GM18511 (cell line): ENCODE measurements at regions not wholly inside any gene's neighbourhood (a gene's known extent, or its start where the extent isn't known, plus 50 kb on each side); places are given as distances from the start of the nearest gene placed in this dataset.
"Not testable (repeated sequence)": the region's sequence is repeated elsewhere in the genome, so short reads cannot be mapped to it uniquely, and the experiment has no call there.

ENCODE experiments used
- ATAC-seq: cut with Tn5 transposase; IDR thresholded peaks from one replicate; pipeline ENCODE4 v1.9.1; 2021; ENCODE audit warnings: mild to moderate bottlenecking, moderate library complexity; ENCODE audit not compliant: unreplicated experiment

DNA sequence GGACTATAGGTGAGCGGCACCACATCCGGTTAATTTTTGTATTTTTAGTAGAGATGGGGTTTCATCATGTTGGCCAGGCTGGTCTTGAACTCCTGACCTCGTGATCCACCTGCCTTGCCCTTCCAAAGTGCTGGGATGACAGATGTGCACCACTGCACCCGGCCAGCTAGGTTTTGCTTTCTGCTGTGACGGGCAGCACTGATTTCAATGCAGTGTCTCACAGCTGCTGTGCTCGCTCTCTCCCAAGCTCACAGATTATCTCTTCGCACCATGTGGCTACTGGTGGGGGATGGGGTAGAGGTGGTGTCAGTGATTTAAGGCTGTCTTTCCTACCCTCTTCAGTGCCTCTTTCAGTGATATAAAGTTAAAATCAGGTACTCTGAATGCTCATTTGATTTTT, 909.1 kb downstream of the TRHDE start:
- no peak for ATAC-seq

DNA sequence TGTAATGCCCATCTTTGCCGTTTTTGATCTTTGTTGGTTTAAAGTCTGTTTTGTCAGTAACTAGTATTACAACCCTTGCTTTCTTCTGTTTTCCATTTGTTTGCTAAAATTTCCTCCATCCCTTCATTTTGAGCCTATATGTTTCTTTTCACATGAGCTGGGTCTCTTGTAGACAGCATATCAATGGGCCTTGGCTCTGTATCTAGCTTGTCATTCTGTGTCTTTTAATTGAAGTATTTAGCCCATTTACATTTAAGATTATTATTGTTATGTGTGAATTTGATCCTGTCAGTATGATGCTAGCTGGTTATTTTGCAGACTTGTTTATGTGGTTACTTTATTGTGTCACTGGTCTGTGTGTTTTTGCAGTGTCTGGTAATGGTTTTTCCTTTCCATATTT, 913.2 kb downstream of the TRHDE start:
- no peak for ATAC-seq

DNA sequence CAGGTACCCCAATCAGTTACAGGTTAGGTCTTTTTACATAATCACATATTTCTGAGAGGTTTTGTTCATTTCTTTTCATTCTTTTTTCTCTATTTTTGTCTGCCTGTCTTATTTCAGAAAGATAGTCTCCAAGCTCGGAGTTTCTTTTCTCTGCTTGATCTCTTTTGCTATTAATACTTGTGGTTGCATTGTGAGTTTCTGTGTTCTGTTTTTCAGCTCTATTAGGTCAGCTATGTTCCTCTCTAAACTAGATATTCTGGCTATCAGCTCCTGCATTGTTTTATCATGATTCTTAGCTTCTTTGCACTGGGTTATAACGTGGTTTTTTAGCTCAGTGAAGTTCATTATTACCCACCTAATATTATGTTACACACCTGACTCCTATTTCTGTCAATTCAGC, 914.1 kb downstream of the TRHDE start:
- ATAC-seq: no peak

DNA sequence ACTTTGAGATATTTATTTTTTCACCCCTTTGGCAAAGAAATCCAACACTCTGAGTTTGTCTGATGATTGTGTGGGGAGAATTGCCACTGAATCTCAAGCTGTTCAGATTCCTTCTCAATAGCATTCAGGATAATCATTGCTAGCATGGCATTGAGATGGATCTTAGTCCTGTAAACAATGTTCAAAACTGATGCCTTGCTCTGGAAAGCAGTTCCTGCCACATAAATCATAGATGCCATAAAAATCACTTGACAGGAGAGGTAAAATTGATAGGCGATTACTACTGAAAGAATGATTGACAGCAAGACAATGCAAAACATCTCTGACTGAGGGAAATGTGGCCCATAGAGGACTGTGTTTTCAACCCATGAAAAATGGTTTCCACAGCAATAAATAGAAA, 915.6 kb downstream of the TRHDE start:
- ATAC-seq: no peak

DNA sequence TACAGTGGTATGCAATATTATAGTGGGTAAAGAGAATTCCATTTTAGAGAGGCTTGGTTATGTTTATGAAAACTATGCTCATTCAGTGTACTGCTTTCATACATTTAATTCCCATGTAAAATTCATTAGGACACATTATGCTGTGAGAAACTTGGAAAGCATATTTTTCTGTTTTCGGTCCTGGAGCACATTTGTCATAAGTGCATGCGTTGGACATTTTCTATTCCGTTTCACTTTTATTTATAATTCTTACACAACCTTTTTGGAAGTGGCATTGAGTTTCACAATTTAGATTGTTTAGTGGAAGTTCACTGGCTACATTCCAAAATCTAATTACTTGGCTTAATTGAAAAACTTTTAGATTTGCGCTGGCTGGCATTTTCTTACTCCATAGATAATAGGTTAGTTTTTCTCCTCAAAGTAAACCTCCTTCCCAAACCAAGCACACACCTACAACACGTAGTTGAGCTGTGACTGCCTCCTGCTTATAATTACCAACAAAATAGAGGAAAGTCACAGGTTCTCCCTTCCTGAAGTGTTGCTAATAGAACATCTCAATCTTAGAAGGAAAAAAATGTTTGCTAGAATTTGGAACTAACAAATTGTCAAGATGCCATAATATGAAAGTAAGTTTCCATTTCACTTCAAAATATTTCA, 938.5 kb downstream of the TRHDE start:
- no peak for ATAC-seq

DNA sequence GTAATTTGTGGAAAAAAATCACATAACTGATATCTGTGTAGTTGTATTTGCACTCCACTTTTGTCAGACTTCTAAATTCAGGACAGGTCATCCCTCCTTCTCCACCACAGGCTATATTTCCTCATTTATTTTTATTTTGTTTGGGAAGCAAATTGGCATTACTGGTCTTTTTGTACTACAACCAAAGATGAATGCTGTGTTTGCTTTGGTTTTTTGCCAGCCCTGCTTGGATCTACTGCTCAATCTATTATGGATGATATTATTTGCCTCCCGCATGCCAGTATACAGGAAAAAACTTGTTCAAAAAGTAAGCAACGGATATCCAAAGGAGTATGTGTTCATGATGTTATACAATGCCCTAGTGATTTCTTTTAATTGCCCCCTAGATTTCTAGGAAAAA, 948.8 kb downstream of the TRHDE start:
- ATAC-seq: no peak

DNA sequence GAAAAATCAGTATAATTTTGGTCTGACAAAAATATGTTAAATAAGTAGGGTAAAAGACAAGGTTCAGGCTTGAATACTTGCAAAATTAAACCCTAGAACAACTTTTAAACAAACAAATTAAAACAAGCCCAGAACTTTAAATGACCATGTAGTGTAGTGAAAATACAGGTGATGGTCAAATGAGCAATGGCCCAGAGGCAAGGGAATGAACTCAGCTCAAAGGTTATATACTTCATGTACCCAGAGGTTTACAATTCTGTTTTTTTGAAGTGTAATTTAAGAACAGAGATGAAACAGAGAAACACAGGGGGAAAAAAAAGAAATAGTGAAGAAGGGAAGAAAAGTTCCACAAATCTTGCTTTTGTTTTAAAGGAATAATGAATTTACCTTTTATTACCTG, 949.2 kb downstream of the TRHDE start:
- no peak for ATAC-seq

DNA sequence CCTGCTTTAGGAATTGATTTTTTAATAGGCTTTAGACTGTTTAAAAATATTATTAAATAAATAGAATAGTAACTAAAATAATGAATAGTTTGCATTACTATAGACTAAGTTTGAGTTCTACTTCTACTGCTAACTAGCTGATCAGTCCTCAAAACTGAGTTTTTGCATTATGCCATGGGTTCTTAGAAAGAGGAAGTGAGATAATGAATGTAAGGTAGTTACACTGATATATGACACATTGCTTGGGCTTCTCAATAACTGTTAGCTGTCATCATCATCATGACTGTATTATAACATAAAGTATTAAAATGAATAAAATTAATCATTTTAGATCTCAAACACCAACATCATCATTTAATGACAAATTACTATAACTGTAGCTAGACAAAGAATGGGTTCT, 949.7 kb downstream of the TRHDE start:
- no peak for ATAC-seq

DNA sequence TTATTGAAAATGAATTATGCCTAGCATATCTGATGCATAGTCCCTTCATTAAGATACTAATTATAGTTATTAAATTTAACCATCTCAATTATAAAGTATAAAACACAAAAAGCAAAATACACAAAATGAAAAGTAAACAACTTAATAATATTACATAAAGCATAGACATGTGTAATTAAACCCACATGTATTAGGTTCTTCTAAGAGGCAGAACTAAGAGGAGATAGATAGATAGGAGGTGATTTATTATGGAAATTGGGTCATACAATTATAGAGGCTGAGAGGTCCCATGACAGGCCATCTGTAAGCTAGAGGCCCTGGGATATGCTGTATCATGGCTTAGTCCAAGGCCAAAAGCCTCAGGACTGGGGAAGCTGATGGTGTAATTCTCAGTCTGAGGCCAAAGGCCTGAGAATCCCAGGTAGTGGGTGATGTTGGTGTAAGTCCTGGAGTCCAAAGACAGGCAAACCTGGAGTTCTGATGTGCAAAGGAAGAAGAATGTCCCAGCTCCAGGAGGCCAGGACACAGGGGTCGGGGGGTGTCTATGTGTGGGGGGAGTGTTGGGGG, 953.3 kb downstream of the TRHDE start:
- no peak for ATAC-seq

DNA sequence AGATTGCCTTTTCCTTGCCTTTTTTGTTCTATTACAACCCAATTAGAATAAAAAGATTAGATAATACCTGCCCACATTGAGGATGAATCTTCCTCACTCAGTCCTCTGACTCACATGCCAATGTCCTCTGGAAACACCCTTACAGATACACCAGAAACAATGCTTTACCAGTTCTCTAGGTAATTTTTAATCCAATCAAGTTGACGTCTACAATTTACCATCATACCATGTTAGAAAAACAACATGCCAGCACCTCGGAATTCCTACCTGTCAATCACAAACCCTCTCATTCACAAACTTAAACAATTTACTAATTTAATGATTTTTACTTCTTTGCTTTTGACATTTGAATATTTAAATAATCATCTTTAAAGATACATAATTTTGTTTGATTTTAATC, 953.8 kb downstream of the TRHDE start:
- no peak for ATAC-seq

DNA sequence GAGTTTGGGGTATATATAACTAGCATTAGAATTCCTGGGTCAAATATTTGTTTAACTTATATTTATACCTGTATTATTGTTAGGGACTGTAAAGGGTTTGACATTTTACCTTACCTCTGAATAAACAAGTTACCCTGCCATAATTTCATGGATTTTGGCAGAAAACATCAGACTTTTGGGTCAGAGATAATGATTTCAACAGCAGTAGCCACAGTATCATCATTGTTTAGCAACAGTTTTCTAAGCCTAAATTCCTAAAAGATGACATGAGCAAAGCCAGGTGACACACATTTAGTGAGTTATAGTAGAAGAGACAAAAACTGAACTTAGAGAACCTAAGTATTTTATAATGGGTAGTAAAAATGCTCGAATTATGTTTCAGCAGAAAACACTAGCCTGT, 954.4 kb downstream of the TRHDE start:
- ATAC-seq: no peak

DNA sequence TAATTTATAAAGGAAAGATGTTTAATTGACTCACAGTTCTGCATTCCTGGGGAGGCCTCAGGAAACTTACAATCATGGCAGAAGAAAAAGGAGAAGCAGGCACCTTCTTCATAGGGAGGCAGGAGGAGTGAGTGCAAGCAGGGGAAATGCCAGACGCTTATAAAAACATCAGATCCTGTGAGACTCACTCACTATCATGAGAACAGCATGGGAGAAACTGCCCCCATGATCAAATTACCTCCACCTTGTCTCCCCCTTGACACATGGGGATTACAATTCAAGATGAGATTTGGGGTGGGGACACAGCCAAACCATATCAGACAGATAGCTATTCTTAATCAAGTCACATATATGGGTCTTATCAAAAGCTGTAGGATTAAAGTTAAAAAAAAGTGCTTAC, 956.7 kb downstream of the TRHDE start:
- ATAC-seq: not testable (repeated sequence)

DNA sequence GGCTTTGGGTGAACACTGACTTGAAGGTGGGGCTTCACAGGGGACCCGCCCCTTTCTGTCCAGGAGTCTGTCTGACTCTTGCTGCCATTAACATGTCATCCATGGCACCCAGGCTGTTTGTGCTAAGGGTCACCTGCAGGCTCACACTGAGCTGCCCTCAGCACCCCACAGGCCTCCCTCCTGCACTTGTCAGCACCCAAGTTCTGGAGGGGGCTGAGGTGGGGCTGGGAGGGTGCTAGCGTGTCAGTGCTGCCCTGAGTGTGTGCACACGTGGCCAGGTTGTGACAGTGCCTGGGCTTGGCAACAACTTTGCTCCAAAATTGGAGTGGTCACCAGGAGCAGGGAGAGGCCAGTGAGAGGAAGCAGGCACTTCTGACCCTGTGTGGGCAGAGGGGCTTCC, 963.2 kb downstream of the TRHDE start:
- no peak for ATAC-seq

DNA sequence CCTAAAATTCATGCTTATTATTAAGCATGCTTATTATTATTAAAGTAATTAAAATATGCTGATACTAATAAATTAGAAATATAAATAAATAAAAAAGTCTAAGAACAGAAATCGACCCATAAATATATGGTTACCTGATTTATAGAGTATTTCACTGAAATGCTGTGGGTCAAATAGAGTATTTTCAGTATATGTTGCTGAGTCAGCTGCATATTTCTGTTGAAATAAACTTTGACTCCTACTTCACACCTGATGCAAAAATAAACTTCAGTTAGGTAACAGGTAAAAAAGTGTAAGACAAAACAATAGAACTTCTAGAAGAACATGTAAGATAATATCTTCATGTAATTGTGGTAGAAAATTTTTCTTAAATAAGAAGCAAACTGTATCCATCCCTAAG, 967.9 kb downstream of the TRHDE start:
- ATAC-seq: no peak

DNA sequence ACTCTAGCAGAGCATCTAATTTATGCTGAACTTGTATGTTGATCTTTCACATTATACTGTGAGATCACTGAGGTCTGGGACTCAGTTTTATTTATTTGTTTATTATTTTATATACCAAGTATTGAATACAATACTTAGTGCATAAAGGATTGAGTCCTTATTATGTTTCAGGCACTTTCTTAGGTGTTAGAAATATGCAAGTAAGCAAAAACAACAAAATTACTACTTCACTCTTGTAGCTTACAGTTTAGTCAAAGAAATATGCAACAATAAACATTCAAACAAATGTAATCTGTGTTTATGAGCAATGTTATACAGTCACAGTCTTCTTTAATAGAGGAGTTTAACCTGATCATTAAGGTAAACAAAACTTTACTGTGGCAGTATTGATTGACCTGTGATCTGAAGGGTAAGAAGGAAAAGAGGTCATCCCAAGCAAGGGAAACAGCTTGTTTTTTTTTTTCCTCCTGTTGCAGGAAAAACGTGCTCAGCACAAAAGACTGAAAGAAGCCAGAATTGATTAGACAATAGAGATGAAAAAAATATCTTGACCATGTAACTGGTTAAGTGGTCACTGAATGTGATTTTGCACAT, 990.7 kb downstream of the TRHDE start:
- ATAC-seq: no peak

DNA sequence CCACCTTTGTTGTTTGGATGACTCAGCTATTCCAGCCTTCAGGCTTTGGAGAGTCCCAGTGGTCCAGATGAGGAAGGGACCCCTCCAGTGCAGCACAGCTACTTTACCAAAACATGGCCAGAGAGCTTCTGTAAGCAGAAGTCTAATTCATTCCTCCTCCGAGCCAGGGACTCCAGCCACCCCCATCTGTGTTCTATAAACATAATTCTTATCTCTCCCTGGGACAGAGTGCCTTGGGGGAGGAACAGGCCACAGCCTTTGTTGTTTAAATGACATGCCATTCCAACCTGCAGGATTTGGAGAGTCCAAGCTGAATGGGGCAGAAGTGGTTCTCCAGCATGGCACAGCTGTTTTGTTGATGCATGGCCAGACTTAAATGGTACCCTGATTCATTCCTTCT, 994.0 kb downstream of the TRHDE start:
- ATAC-seq: no peak

DNA sequence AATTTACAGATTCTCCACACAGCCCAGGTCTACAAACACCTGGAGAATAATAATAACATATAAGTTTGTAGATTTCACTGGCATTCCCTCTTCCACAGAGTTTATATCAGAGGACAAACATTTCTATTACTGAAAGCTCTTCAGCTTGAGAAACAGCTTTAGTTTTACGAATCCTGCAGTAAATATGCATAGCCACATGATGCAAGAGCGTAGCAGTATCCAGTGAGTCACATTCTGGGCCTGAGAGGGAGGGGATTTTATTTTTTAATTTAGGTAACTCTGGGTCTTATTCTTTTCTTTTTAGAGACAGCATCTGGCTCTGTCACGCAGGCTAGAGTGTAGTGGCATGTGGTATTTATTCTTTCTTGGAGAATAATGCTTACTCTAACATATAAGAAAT, 1002.8 kb downstream of the TRHDE start:
- no peak for ATAC-seq

DNA sequence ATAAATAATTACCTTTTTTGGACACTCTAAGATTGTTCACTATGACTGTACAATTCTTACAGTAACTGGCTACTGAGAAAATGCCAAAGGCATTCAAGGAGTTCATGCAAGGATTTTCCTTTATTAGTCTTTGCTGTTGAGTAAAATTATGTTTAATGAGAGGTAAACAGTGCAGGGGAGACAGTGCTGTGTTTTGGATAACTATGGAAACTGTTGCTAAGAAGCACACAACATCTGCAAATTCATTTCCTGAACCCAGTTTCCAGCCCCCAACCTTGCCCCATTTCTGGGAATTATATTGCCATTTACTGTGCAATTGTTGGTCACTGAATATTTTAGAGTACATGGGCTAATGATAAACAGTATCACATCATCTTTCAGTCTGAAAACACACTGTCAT, 1005.8 kb downstream of the TRHDE start:
- no peak for ATAC-seq

DNA sequence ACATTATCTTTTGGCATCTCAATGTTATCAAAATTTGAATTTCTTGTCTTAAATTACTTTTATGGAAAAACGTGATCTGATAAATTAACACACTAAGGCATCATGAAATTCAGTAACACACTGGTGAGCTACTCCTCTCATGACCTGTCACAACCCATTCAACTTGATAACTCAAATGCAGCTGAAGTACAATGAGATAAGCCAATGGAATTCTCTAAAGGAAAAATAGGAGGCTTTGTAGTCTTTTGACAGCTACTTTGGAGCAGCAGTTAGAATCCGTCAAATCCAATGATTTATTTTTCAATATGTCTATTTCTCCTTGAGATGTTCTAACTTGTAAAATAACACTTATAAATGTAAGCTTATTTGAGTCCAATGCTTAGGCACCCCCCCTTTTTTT, 1029.4 kb downstream of the TRHDE start:
- ATAC-seq: no peak

DNA sequence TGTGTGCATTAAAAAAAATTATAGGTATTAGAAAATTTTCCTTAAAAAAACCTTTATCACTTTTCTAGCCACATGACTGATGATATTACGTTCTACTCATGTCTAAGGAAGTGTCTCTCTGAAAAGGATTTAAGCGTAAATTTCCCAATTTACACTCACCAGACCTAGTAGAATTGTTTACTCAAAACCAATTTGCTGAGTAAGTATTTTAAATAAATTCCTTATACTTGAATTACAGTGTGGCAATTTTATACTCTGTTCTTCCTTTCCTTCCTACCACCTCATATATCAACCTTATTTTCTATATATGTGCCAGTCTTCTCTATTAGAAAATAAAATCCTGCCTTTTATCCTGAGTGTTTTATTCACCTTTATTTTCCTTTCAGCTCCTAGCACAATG, 1035.1 kb downstream of the TRHDE start:
- no peak for ATAC-seq

DNA sequence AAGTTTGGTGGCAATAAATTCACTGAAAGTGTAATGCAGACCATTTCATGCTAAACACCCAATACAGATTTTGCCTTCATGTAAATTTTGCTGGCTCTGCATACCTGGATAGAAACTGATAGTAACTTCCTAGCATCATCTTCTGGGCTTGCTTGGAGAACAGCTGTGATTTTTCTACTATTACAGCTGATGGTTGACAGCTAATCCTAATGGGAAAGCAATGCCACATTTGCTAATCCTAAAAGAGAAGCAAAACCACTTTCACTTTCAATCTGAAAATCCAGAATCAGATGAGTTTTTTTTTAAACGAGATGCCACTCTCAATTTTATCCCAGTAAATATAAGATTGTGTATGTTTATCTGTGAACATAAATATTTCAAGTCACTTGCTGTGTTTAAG, 1035.9 kb downstream of the TRHDE start:
- ATAC-seq: no peak

DNA sequence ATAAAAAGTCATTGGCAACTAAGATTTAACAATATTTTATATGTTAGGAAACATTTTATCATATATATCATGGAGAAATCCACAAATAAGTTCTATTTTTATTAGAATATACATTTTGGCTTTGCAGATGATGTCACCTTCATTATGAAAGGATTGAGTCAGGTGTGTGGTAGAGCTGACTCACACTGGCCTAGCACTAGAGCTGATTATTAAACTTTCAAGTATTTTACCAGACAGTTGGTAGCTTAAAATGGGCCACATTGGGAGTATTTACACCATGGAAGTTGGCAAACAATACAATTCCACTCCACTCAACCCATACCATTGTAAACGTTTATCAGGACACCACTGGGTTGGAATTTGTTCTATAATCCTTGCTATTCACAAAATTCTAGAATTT, 1036.6 kb downstream of the TRHDE start:
- ATAC-seq: no peak

DNA sequence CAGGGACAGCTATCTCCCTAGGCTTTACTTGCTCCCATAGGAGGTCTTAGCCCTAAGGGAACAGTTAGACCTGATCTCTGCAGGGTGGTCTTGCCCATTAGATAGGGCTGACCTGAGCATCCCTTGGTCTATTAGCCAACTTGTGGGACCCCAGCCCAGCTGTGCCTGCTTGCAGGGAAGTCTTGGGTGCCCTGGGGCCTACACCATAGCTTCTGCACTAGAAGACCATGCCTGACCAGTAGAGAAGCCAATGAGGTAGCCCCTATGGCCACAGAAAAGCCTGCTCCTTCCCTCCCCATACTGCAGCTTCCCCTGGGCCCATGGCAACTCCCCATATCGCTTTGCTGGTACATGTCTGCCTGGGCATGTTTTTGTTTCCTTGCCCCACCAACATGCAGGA, 1049.1 kb downstream of the TRHDE start:
- no peak for ATAC-seq
